ENCODE measurements at regions not wholly inside any gene's neighbourhood (a gene's known extent, or its start where the extent isn't known, plus 50 kb on each side); places are given as distances from the start of the nearest gene placed in this dataset.

DNA sequence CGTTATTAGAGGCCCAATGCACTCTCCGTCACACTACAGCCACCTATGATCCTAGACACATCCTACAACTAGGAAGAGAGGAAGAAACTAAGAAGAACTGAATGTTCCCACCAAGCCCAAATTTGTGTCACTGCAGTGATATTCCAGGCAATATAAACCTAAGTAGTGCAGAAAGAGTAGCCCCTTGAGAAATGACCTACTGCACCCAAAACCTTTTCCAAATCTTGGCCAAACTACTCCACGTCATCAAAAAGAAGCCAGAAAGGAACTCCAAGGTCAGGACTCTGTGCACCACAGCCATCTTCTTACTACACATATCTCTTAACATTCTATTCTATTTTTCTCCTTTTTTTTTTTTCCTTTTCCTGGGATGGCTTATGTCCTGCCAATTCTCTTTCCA, 60.2 kb downstream of the ADAMTS1 start:
- intact Hi-C loops (cut with DNase I, micrococcal nuclease) = no loop called here
- Mint-ChIP-seq H3K9me3 (ENCODE audit: low read depth) (peaks cover 2% of the 10 kb centered on the region), H3K27me3 (peaks cover 7% of the 10 kb centered on the region), H3K27ac (no peak overlapping the region), H3K4me3 (no peak overlapping the region), H3K36me3 (ENCODE audit: low read depth) (no peaks in the 10 kb centered on the region), H3K4me1 (no peaks in the 10 kb centered on the region)
- POLR2A ChIA-PET = no interaction called here
- CTCF ChIA-PET = no interaction called here
- DNase-seq (no peak), ATAC-seq (no peak)

GRCh38 chr21:26783466-26784195, 61.6 kb downstream of the ADAMTS1 start:
- H3K4me3 Mint-ChIP-seq = no peak overlapping the region
- H3K27me3 Mint-ChIP-seq = peaks cover 7% of the 10 kb centered on the region
- ATAC-seq = no peak
- no peak overlapping the region for H3K27ac Mint-ChIP-seq
- no peak for DNase-seq
- H3K36me3 Mint-ChIP-seq (ENCODE audit: low read depth) = no peaks in the 10 kb centered on the region
- H3K9me3 Mint-ChIP-seq (ENCODE audit: low read depth) = peaks cover 2% of the 10 kb centered on the region
- POLR2A ChIA-PET = no interaction called here
- CTCF ChIA-PET = no interaction called here
- intact Hi-C loops (cut with DNase I, micrococcal nuclease) = no loop called here
- no peaks in the 10 kb centered on the region for H3K4me1 Mint-ChIP-seq

GRCh38 chr21:26782747-26783146, 62.5 kb downstream of the ADAMTS1 start:
- no peak for DNase-seq
- H3K4me3 Mint-ChIP-seq = no peak overlapping the region
- ATAC-seq = no peak
- peaks cover 2% of the 10 kb centered on the region for H3K9me3 Mint-ChIP-seq (ENCODE audit: low read depth)
- CTCF ChIA-PET = no interaction called here
- POLR2A ChIA-PET = no interaction called here
- H3K4me1 Mint-ChIP-seq = no peaks in the 10 kb centered on the region
- no peaks in the 10 kb centered on the region for H3K36me3 Mint-ChIP-seq (ENCODE audit: low read depth)
- intact Hi-C loops (cut with DNase I, micrococcal nuclease) = no loop called here
- no peak overlapping the region for H3K27ac Mint-ChIP-seq
- H3K27me3 Mint-ChIP-seq = peaks cover 7% of the 10 kb centered on the region

- ATAC-seq (no peak), DNase-seq (no peak)
- CTCF ChIA-PET = interaction anchor here (0.6 kb wide), 1 partner anchor 64 kb away, joined by 3 read pairs; no protein-coding TSS in a partner anchor
- POLR2A ChIA-PET = no interaction called here
- Mint-ChIP-seq H3K27me3 (peaks cover 7% of the 10 kb centered on the region), H3K27ac (no peak overlapping the region), H3K4me1 (no peaks in the 10 kb centered on the region), H3K9me3 (ENCODE audit: low read depth) (peaks cover 2% of the 10 kb centered on the region), H3K36me3 (ENCODE audit: low read depth) (no peaks in the 10 kb centered on the region), H3K4me3 (no peak overlapping the region)
- intact Hi-C loops (cut with DNase I, micrococcal nuclease) = no loop called here
Measured at GRCh38 chr21:26782331-26782730, 62.9 kb downstream of the ADAMTS1 start.

DNA sequence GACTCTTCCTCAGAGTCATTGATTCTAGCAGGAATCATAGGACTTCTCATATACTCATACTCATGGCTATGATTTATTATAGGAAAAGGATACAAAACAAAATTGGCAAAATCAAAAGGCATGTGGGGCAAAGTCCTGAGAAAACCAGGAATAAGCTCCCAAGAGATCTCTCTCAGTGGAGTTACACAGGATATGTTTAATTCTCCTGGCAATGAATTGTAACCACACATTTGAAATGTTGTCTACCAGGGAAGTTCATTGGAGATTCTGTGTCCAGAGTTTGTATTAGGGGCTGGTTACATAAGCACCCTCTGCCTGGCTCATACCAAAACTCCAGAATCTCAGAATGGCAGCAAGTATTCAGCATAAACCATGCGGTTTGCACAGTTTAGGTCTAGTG, 63.9 kb downstream of the ADAMTS1 start:
- Mint-ChIP-seq H3K27me3 (peaks cover 9% of the 10 kb centered on the region), H3K27ac (no peak overlapping the region), H3K9me3 (ENCODE audit: low read depth) (peaks cover 2% of the 10 kb centered on the region), H3K4me1 (no peaks in the 10 kb centered on the region), H3K4me3 (no peak overlapping the region), H3K36me3 (ENCODE audit: low read depth) (no peaks in the 10 kb centered on the region)
- POLR2A ChIA-PET = no interaction called here
- CTCF ChIA-PET = interaction anchor here (0.5 kb wide), 1 partner anchor 19 kb away, joined by 3 read pairs; no protein-coding TSS in a partner anchor
- DNase-seq (no peak), ATAC-seq (no peak)
- intact Hi-C loops (cut with DNase I, micrococcal nuclease) = no loop called here

DNA sequence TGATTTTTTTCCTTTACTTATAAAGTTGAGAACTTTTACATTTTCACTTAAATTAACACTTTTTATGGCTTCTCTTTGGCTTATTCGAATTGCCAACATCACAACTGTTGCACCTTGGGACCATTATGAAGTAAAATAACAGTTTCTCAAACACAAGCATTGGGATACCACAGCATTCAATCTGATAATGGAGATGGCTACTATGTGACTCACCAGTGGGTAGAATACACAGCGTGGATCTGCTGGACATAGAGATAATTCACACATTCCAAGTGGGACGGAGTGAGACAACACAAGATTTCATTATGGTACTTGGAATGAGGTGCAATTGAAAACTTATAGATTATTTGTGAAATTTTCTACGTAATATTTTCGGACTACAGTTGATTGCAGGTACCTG, 68.0 kb downstream of the ADAMTS1 start:
- CTCF ChIA-PET = no interaction called here
- Mint-ChIP-seq H3K4me3 (no peak overlapping the region), H3K27me3 (peaks cover 6% of the 10 kb centered on the region), H3K9me3 (ENCODE audit: low read depth) (peaks cover 2% of the 10 kb centered on the region), H3K27ac (no peak overlapping the region), H3K36me3 (ENCODE audit: low read depth) (no peaks in the 10 kb centered on the region), H3K4me1 (no peaks in the 10 kb centered on the region)
- POLR2A ChIA-PET = no interaction called here
- ATAC-seq = no peak
- intact Hi-C loops (cut with DNase I, micrococcal nuclease) = no loop called here
- DNase-seq = no peak

GRCh38 chr21:26776310-26777021, 68.7 kb downstream of the ADAMTS1 start:
- H3K27ac Mint-ChIP-seq = no peak overlapping the region
- no peak for ATAC-seq
- H3K4me3 Mint-ChIP-seq = no peak overlapping the region
- POLR2A ChIA-PET = no interaction called here
- intact Hi-C loops (cut with DNase I, micrococcal nuclease) = no loop called here
- H3K9me3 Mint-ChIP-seq (ENCODE audit: low read depth) = peaks cover 2% of the 10 kb centered on the region
- peaks cover 6% of the 10 kb centered on the region for H3K27me3 Mint-ChIP-seq
- CTCF ChIA-PET = no interaction called here
- H3K4me1 Mint-ChIP-seq = no peaks in the 10 kb centered on the region
- no peaks in the 10 kb centered on the region for H3K36me3 Mint-ChIP-seq (ENCODE audit: low read depth)
- DNase-seq = no peak

DNA sequence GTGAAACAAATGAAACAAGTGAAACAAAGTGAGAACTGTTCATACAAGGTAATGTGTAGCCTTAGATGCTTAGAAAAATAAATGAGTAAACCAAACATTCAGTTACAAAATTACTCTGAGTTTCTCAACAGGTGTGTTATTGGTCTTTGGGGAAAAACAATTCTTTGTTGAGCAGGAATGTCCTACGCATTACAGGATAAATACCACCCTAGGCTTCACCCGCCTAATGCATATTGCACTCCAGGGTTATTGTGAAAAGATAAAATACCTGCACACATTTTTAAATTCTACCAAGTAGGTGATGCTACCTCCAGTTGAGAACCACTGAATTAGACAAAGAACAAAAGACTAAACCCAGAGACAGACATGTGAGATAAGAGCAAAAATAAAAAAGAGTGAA, 72.2 kb downstream of the ADAMTS1 start:
- intact Hi-C loops (cut with DNase I, micrococcal nuclease) = no loop called here
- H3K4me1 Mint-ChIP-seq = no peaks in the 10 kb centered on the region
- H3K4me3 Mint-ChIP-seq = no peak overlapping the region
- no peaks in the 10 kb centered on the region for H3K36me3 Mint-ChIP-seq (ENCODE audit: low read depth)
- ChIA-PET CTCF (interaction anchor here (0.8 kb wide), 1 partner anchor 34 kb away, joined by 4 read pairs; no protein-coding TSS in a partner anchor), POLR2A (interaction anchor here (0.7 kb wide), 1 partner anchor 33 kb away, joined by 4 read pairs; no protein-coding TSS in a partner anchor)
- H3K27ac Mint-ChIP-seq = no peak overlapping the region
- ATAC-seq (no peak), DNase-seq (no peak)
- no peaks in the 10 kb centered on the region for H3K9me3 Mint-ChIP-seq (ENCODE audit: low read depth)
- H3K27me3 Mint-ChIP-seq = peaks cover 6% of the 10 kb centered on the region

DNA sequence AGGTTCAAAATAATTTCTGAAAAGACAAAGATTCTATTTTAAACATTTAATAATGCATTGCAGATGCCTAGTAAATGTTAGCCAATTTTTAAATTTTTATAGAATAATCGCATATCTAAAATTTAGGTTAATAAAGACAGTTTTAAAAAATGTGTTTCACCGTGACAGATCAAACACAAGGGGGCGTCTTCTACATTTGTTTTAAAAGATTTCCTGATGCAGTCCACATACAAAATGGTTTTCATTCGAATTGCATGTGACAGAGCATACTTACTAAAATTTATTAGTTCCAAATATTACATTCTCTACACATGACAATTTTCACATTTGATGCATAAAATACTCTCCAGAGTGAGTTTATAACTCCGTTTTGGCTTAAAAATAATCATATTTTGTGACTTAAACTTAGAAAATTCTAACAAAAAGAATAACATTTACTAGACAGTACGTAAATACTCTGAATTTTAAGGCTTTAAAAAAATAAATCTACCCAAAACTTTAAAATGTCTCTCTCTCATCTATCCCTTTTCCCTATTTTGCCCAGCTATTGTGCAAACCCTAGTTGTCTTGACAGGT, 75.5 kb downstream of the ADAMTS1 start:
- no peaks in the 10 kb centered on the region for H3K4me1 Mint-ChIP-seq
- peaks cover 4% of the 10 kb centered on the region for H3K27me3 Mint-ChIP-seq
- ATAC-seq = no peak
- H3K4me3 Mint-ChIP-seq = no peak overlapping the region
- no peak overlapping the region for H3K27ac Mint-ChIP-seq
- ChIA-PET CTCF (interaction anchor here (0.7 to 1.2 kb wide), 2 partner anchors 71 to 930 kb away, joined by 3 to 4 read pairs; no protein-coding TSS in a partner anchor), POLR2A (no interaction called here)
- no peaks in the 10 kb centered on the region for H3K9me3 Mint-ChIP-seq (ENCODE audit: low read depth)
- intact Hi-C loops (cut with DNase I, micrococcal nuclease) = no loop called here
- no peaks in the 10 kb centered on the region for H3K36me3 Mint-ChIP-seq (ENCODE audit: low read depth)
- DNase-seq = no peak

- ChIA-PET CTCF (interaction anchor here (0.6 kb wide), 1 partner anchor 65 kb away, joined by 3 read pairs; no protein-coding TSS in a partner anchor), POLR2A (no interaction called here)
- intact Hi-C loops (cut with DNase I, micrococcal nuclease) = no loop called here
- H3K9me3 Mint-ChIP-seq (ENCODE audit: low read depth) = no peaks in the 10 kb centered on the region
- no peaks in the 10 kb centered on the region for H3K36me3 Mint-ChIP-seq (ENCODE audit: low read depth)
- no peaks in the 10 kb centered on the region for H3K4me1 Mint-ChIP-seq
- H3K27ac Mint-ChIP-seq = no peak overlapping the region
- no peak overlapping the region for H3K4me3 Mint-ChIP-seq
- no peak for ATAC-seq
- no peak for DNase-seq
- H3K27me3 Mint-ChIP-seq = peaks cover 4% of the 10 kb centered on the region
Measured at GRCh38 chr21:26766826-26767325, 78.3 kb downstream of the ADAMTS1 start.

- no peak for ATAC-seq
- intact Hi-C loops (cut with DNase I, micrococcal nuclease) = no loop called here
Measured at GRCh38 chr21:26761174-26761915, 83.9 kb downstream of the ADAMTS1 start.

More at GRCh38 chr21:26761174-26761915, 83.9 kb downstream of the ADAMTS1 start:
- H3K4me3 Mint-ChIP-seq = no peak overlapping the region
- no peaks in the 10 kb centered on the region for H3K4me1 Mint-ChIP-seq
- peaks cover 8% of the 10 kb centered on the region for H3K27me3 Mint-ChIP-seq
- no peaks in the 10 kb centered on the region for H3K9me3 Mint-ChIP-seq (ENCODE audit: low read depth)
- no peak overlapping the region for H3K27ac Mint-ChIP-seq
- no peaks in the 10 kb centered on the region for H3K36me3 Mint-ChIP-seq (ENCODE audit: low read depth)
- CTCF ChIA-PET = no interaction called here
- DNase-seq = no peak
- POLR2A ChIA-PET = no interaction called here

All from activated CD4-positive, alpha-beta T cell treated with anti-CD3 and anti-CD28 coated beads for 36 hours (primary cell).